GM21360 (cell line): ENCODE measurements at regions not wholly inside any gene's neighbourhood (a gene's known extent, or its start where the extent isn't known, plus 50 kb on each side); places are given as distances from the start of the nearest gene placed in this dataset.

Source experiments
- ATAC-seq: cut with Tn5 transposase; IDR thresholded peaks from one replicate; pipeline ENCODE4 v1.9.1; 2021; ENCODE audit warnings: mild to moderate bottlenecking, moderate library complexity; ENCODE audit not compliant: unreplicated experiment

- ATAC-seq, result no peak
Measured at GRCh38 chr3:27861046-27862036, 139.2 kb upstream of the EOMES start.

- no peak for ATAC-seq
Measured at GRCh38 chr3:27865731-27866130, 143.6 kb upstream of the EOMES start.

GRCh38 chr3:27869152-27869551 is 147.0 kb upstream of the EOMES start:
- ATAC-seq, result no peak

GRCh38 chr3:27877061-27878013 is 155.2 kb upstream of the EOMES start:
- ATAC-seq, result no peak

- no peak for ATAC-seq
Measured at GRCh38 chr3:27878014-27878383, 155.9 kb upstream of the EOMES start.

GRCh38 chr3:27880969-27881892 is 159.1 kb upstream of the EOMES start:
- ATAC-seq, result no peak

- ATAC-seq, result no peak
Measured at GRCh38 chr3:27883266-27883665, 161.1 kb upstream of the EOMES start.

GRCh38 chr3:27885641-27886040 is 163.5 kb upstream of the EOMES start:
- no peak for ATAC-seq

GRCh38 chr3:27888562-27888961 is 166.4 kb upstream of the EOMES start:
- no peak for ATAC-seq

- ATAC-seq, result no peak
Measured at GRCh38 chr3:27889745-27890144, 167.6 kb upstream of the EOMES start.

GRCh38 chr3:27900316-27900715 is 178.2 kb upstream of the EOMES start:
- ATAC-seq, result no peak

GRCh38 chr3:27903446-27903845 is 181.3 kb upstream of the EOMES start:
- no peak for ATAC-seq

- ATAC-seq, result no peak
Measured at GRCh38 chr3:27905625-27906024, 183.5 kb upstream of the EOMES start.

GRCh38 chr3:27907148-27907547 is 185.0 kb upstream of the EOMES start:
- no peak for ATAC-seq

- ATAC-seq, result no peak
Measured at GRCh38 chr3:27907929-27908328, 185.8 kb upstream of the EOMES start.

GRCh38 chr3:27910456-27910855 is 188.3 kb upstream of the EOMES start:
- no peak for ATAC-seq

- ATAC-seq, result no peak
Measured at GRCh38 chr3:27914199-27914598, 192.1 kb upstream of the EOMES start.

- no peak for ATAC-seq
Measured at GRCh38 chr3:27923349-27924068, 201.4 kb upstream of the EOMES start.

GRCh38 chr3:27927882-27928281 is 205.8 kb upstream of the EOMES start:
- no peak for ATAC-seq

- ATAC-seq, result no peak
Measured at GRCh38 chr3:27930052-27930602, 208.0 kb upstream of the EOMES start.
